Colon (tissue), 2 donors: ENCODE measurements at regions not wholly inside any gene's neighbourhood (a gene's known extent, or its start where the extent isn't known, plus 50 kb on each side); places are given as distances from the start of the nearest gene placed in this dataset.
"Not testable (repeated sequence)": the region's sequence is repeated elsewhere in the genome, so short reads cannot be mapped to it uniquely, and the experiment has no call there.

ENCODE experiments used
- FAIRE-seq: peaks from 2 replicates; lab custom pipeline; 2012; peaks lifted over from hg19 to GRCh38; lab: Jason Lieb, UNC
- donor health status: control.
- donor health status: control.

DNA sequence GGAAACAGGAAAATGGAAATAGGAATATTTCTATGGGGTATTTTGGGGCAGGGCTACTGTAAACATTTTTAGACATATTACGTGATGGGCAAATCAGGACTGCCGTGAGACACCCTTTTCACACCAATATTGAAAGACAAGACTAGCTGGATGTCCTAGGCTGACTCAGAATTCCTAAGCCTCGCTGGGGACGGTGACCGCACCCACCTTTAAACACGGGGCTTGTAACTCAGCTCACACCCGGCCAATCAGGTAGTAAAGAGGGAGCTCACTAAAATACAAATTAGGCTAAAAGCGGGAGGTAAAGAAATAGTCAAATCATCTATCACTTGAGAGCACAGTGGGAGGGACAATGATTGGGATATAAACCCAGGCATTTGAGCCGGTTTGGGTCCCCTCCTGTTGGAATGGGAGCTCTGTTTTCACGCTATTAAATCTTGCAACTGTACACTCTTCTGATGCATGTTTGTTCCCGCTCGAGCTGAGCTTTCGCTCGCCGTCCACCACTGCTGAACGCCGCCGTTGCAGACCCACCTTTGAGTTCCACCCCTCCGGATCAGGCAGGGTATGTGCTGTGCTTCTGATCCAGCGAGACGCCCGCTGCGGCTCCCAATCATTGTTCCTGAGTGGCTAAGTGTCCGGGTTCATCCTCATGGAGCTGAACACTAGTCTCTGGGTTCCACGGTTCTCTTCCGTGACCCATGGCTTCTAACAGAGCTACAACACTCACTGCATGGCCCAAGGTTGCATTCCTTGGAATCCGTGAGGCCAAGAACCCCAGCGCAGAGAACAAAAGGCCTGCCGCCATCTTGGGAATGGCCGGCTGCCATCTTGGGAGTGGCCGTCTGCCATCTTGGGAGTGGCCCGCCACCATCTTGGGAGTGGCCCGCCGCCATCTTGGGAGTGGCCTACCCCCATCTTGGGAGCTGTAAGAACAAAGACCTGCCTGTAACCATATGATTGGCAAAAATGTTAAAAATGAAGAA is 152.6 kb downstream of the CRLF2 start:
- no peak for FAIRE-seq

DNA sequence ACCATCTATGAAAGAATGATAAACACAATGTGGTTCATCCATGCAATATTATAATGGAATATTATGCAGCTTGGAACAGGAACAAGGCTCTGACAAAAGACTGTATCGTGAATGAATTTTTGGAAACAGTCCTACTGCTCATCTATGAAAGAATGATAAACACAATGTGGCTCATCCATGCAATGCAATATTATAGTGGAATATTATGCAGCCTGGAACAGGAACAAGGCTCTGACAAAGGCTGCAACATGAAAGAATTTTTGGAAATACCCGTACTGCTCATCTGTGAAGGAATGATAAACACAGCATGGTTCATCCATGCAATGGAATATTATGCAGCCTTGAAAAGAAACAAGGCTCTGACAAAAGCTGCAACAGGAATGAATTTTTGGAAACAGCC is 158.8 kb downstream of the CRLF2 start:
- not testable (repeated sequence) for FAIRE-seq

DNA sequence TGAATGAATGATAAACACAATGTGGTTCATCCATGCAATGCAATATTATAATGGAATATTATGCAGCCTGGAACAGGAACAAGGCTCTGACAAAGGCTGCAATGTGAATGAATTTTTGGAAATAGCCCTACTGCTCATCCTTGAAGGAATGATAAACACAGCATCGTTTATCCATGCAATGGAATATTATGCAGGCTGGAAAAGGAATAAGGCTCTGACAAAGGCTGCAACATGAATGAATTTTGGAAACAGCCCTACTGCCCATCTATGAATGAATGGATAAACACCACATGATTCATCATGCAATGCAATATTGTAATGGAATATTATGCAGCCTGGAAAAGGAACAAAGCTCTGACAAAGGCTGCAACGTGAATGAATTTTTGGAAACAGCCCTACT is 159.4 kb downstream of the CRLF2 start:
- FAIRE-seq, result no peak

DNA sequence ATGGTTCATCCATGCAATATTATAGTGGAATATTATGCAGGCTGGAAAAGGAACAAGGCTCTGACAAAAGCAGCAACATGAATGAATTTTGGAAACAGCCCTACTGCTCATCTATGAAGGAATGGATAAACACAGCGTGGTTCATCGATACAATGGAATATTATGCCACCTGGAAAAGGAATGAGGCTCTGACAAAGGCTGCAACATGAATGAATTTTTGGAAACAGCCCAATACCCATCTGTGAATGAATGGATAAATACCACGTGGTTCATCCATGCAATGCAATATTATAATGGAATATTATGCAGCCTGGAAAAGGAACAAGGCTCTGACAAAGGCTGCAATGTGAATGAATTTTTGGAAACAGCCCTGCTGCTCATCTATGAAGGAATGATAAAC is 160.4 kb downstream of the CRLF2 start:
- FAIRE-seq, result no peak

GRCh38 chrX:1051421-1051820 is 161.0 kb downstream of the CRLF2 start:
- no peak for FAIRE-seq

DNA sequence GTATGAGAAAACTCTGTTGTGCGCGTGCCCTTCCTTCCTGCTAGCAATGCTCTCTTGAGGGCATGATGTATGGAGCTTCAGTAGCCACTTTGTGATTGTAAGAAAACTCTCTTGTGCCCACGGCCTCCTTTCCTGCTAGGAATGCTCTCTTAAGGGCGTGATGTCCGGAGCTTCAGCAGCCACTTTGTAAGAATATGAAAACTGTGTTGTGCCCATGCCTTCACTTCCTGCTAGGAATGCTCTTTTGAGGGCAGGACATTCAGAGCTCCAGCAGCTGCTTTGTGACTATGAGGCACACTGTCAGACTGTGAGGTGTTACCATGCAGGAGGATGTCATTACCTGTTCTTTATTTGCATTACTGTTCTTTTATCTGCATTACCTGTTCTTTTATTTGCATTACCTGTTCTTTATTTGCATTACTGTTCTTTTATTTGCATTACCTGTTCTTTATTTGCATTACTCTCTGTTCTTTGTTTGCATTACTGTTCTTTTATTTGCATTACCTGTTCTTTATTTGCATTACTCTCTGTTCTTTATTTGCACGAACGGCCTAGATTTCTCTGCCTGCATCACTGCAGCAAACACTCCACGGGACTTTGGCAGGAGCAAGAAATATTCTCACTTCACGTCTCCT is 166.7 kb downstream of the CRLF2 start:
- no peak for FAIRE-seq

DNA sequence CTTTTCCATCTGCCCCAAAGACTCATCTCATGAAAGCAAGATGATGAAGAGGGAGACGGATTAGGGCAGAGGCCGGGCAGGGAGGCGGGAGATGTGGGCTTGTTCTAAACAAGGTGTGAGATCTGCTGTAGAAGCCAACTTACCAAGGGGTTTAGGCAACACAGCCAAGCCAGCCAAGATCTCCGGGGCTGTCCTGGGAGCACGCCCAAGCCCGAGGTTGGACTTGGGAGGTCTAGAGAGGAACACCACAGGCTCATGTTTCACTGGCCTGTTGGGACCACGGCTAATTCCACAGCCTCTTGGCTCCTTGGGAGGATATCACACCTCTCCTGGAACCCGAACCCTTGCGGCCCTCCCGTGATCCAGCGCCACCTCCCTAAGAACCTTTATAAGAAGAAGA is 171.4 kb downstream of the CRLF2 start:
- no peak for FAIRE-seq

- not testable (repeated sequence) for FAIRE-seq
These were observed 176.5 kb downstream of the CRLF2 start for GRCh38 chrX:1035931-1036330.

DNA sequence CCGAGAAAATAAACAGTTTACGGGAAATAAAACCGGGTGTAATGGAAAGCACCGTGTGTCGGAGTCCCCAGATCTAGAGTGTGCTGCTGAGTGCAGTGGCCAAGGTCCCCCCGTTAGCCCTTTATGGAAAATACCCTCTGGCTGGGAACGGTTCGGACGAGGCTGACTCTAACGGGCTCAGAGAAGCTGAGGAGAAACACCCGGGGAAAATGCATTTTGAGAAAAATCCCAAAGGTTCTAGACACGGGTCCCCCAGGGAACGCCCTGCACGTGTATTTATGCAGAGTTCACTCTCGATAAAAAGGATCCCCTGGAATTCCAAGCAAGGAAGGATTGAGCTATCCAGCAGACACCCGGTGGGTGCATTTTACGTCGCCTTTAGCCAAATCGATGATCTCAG is 177.2 kb downstream of the CRLF2 start:
- FAIRE-seq, result no peak

- FAIRE-seq, result no peak
These were observed 177.7 kb downstream of the CRLF2 start for GRCh38 chrX:1034717-1035116.

DNA sequence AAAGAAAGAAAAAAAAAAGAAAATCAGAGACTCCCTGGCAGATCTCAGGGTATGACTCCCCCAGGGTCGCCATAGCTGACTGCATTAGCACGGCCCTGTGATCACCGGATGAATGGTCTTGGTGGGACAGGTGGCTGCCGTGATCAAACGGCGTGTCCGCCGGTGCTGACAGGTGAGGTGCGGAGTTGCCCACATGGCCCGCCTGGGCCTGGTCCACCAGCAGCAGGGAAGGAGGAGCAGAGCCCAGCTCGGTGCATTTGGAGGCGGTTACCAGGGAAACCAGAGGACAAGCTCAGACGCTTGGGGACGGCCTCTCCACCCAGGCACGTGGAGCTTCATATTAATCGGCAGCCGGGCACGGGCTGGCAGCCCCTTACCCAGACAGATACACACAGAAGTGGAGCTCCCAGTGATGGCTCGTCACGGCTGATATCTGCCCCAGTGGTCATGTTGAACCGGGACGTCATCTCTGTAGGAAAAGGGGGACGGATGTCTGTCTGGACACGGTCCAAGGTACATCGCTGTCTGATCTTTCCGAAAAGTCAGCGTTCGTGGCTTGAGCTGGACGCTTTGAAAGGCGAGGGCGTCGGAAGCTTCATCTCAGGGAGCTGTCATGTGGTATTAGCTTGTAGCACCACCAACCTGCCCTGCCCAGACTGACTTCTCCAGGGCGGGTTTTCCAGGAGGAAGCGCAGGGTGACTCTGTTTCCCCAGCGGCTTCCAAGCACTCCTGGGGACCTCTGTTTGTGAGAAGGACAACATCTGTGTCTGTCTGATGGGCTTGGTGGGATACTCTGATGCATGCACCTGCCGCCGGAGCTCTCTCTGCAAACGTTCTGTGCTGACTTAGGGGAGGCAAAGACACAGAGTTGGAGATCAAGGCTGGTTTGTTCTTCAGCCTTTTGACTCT is 180.7 kb downstream of the CRLF2 start:
- FAIRE-seq, result no peak

DNA sequence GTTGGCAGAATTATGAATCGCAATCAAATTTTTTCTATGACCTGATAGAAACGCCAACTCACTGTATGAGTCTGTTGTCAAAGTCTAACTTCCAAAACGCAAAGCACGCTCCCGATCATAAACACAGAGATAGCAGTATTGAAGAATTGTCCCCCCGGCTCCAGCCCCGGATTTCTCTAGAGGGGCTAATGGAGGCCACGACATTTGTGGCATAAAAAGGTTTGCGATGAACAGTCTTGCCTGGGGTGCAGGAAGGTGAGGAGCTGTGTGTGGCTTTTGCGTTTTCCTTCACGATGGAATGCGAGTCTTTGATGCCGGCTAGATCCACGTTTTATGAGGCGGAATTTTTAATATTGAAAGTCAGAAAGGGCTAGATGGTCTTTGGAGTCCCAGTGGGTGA is 183.0 kb downstream of the CRLF2 start:
- FAIRE-seq, result no peak

DNA sequence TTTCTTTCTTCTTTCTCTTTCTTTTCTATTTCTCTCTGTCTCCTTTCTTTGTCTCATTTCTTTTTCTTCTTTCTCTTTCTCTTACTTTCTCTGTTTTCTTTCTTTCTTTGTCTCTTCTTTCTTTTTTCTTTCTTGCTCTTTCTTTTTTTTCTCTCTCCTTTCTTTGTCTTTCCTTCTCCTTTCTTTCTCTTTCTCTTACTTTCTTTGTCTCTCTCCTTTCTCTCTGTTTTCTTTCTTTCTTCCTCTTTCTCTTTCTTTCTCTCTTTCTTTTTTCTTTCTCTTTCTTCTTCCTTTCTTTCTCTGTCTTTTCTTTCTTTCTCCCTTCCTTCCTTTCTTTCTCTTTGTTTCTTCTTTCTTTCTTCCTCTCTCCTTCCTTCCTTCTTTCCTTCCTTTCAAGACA is 184.8 kb downstream of the CRLF2 start:
- no peak for FAIRE-seq

DNA sequence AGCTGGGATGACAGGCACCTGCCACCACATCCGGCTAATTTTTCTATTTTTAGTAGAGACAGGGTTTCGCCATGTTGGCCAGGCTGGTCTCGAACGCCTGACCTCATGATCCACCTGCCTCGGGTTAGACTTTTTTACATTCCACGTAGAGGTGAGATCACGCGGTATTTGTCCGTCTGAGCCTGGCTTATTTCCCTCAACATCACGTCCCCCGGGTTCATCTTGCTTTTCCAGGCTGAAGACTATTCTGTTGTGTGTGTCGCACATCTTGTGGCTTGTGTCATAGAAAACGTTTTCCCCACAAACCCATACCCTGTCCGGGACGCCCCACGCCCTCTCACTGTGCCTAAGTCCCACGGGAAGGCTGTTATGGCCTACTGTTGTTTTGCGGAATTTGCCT is 185.3 kb downstream of the CRLF2 start:
- FAIRE-seq, result no peak

DNA sequence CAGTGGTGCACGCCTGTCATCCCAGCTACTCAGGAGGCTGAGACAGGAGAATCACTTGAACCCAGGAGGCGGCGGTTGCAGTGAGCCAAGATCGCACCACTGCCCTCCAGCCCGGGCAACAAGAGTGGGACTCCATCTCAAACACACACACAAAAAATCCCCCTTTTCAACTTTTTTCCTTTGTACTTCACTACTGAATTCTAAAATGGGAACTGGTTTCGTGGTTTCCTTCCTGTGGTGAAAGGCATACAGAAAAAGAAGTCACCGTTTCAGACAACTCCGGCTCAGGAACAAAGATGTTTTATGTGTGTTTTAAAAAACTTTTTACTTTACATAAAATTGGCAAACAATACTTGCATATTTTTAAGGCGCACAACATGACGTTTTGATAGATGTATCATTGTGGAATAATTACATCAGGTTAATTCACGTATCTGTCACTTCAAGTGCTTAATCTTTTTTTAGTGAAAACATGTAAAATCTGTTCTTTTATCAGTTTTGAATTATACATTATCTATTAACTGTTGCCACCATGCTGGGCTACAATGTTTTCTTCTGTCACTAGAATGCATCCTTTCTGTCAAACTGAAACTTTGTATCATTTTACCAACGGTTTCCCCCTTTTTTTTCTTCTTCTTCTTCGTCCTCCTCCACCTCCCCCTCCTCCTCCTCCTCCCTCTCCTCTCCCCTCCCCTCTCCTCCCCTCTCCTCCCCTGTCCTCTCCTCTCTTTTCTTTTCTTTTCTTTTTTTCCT is 186.0 kb downstream of the CRLF2 start:
- no peak for FAIRE-seq

DNA sequence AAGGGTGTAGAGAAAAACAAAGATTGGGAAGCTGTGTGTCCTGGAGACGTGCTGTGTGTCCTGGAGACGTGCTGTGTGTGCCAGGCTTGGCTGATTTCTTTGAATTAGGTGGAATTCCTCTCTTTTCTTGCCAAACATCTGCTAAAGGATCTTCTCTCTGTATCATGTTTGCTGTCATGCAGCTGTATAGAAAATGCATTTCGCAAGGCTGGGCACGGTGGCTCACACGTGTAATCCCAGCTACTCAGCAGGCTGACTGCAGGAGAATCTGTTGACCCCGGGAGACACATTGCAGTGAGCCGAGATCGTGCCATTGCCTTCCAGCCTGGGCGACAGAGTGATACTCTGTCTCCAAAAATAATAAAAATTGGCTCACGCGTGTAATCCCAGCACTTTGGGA is 187.0 kb downstream of the CRLF2 start:
- no peak for FAIRE-seq

- no peak for FAIRE-seq
These were observed 188.8 kb downstream of the CRLF2 start for GRCh38 chrX:1023676-1024075.

- FAIRE-seq, result not testable (repeated sequence)
These were observed 191.0 kb downstream of the CRLF2 start for GRCh38 chrX:1021314-1021993.

DNA sequence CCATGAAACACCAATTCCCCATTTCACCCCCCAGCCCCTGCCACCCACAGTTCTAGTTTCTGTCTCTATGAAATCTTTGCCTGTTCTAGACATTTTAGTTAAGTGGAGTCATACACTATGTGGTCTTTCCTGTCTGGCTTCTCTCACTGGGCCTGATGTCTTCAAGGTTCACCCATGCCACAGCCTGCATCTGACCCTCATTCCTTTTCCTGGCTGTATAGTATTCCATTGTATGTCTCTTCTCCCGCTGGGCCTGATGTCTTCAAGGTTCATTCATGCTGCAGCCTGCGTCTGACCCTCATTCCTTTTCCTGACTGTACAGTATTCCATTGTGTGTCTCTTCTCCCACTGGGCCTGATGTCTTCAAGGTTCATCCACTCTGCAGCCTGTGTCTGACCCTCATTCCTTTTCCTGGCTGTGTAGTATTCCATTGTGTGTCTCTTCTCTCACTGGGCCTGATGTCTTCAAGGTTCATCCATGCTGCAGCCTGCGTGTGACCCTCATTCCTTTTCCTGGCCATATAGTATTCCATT is 191.7 kb downstream of the CRLF2 start:
- FAIRE-seq, result no peak

- FAIRE-seq, result not testable (repeated sequence)
These were observed 195.5 kb downstream of the CRLF2 start for GRCh38 chrX:1016926-1017325.

DNA sequence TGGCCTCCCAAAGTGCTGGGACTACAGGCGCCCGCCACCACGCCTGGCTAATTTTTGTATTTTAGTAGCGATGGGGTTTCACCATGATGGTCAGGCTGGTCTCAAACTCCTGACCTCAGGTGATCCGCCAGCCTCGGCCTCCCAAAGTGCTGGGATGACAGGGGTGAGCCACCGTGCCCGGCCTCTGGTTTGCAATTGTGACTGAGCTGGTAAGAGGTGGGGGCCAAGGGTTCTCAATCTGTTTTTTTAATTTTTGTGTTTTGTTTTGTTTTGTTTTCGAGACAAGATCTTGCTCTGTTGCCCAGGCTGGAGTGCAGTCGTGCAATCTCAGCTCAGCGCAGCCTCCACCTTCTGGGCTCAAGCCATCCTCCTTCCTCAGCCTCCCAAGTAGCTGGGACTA is 196.2 kb downstream of the CRLF2 start:
- not testable (repeated sequence) for FAIRE-seq
